Bronchial epithelial cell (primary cell): ENCODE measurements at regions not wholly inside any gene's neighbourhood (a gene's known extent, or its start where the extent isn't known, plus 50 kb on each side); places are given as distances from the start of the nearest gene placed in this dataset.

Source experiments
- DNase-seq: peaks from one replicate; pipeline ENCODE4 v3.0.0-alpha.2; 2010; ENCODE audit warnings: low read depth
- FAIRE-seq: peaks from 2 replicates; lab custom pipeline; 2011; peaks lifted over from hg19 to GRCh38; lab: Jason Lieb, UNC
- H3K27me3 ChIP-seq: 2 replicates; pipeline ENCODE4 v1.5.1; 2011; ENCODE audit warnings: low read length; ENCODE audit not compliant: control insufficient read depth, insufficient read depth
- H3K36me3 ChIP-seq: 2 replicates; pipeline ENCODE4 v1.5.1; 2011; ENCODE audit warnings: low read length; ENCODE audit not compliant: control insufficient read depth, insufficient read depth
- H3K4me3 ChIP-seq: 2 replicates; pipeline ENCODE4 v1.5.1; 2011; ENCODE audit warnings: mild to moderate bottlenecking, low read depth, low read length, control low read depth
- CTCF ChIP-seq: IDR thresholded peaks from 2 replicates; pipeline ENCODE4 v1.5.1; 2011; ENCODE audit warnings: mild to moderate bottlenecking, moderate library complexity, low read length, control low read depth, inconsistent platforms; ENCODE audit not compliant: insufficient read depth, severe bottlenecking

- DNase-seq (no peak), FAIRE-seq (no peak)
- Histone ChIP-seq H3K27me3 (no peaks in the 10 kb centered on the region), H3K4me3 (no peak overlapping the region), H3K36me3 (no peaks in the 10 kb centered on the region)
- no peak for TF ChIP-seq CTCF
These were observed 97.1 kb upstream of the CHL1 start for GRCh38 chr3:99506-99905.

DNA sequence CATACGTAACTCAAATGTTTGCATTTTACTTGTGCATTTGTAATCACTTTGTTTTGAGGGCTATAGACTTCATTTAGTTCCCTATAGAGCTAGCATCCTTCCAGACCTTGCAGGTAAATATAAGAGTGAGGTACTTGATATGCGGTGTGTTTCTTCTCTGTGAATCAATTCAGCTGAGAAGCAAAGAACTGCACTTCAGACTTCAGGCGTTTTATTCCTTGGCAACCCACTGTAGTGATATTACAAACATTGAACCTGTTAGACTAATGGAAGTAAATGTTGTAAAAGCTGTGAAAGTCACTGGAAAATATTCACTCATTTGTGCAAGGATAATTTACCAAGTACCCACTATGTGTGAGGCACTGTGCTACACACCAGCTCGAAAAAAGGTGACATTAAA lies 94.1 kb upstream of the CHL1 start:
- H3K27me3 ChIP-seq = no peaks in the 10 kb centered on the region
- no peak overlapping the region for H3K4me3 ChIP-seq
- no peak for TF ChIP-seq CTCF
- FAIRE-seq (no peak), DNase-seq (no peak)
- H3K36me3 ChIP-seq = no peaks in the 10 kb centered on the region

GRCh38 chr3:103991-104390 lies 92.6 kb upstream of the CHL1 start:
- no peaks in the 10 kb centered on the region for H3K36me3 ChIP-seq
- H3K4me3 ChIP-seq = no peak overlapping the region
- FAIRE-seq (no peak), DNase-seq (no peak)
- no peak for TF ChIP-seq CTCF
- H3K27me3 ChIP-seq = no peaks in the 10 kb centered on the region

- no peak for FAIRE-seq
- no peaks in the 10 kb centered on the region for H3K36me3 ChIP-seq
- H3K27me3 ChIP-seq = no peaks in the 10 kb centered on the region
- no peak for DNase-seq
- no peak for TF ChIP-seq CTCF
- no peak overlapping the region for H3K4me3 ChIP-seq
These were observed 91.0 kb upstream of the CHL1 start for GRCh38 chr3:105585-105984.

DNA sequence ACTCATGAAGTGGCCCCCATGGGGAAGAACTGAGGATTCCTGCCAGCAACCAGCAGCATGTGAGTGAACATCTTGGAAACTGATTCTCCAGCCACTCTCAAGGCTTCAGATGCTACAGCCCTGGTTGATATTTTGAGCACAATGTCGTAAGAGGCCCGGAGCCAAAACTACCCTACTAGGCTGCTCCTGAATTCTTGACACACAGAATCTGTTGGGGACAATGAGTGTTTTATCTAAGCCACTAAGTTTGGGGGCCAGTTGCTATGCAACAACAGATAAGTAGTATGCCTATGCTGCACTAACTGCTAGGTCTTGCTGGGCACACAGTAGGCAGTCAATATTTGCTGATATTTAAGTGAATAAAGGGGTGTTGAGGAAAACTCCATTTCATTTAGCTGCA lies 89.9 kb upstream of the CHL1 start:
- FAIRE-seq (no peak), DNase-seq (no peak)
- Histone ChIP-seq H3K27me3 (no peaks in the 10 kb centered on the region), H3K4me3 (no peak overlapping the region), H3K36me3 (no peaks in the 10 kb centered on the region)
- TF ChIP-seq CTCF = no peak
